GM21447 (cell line): ENCODE measurements at regions not wholly inside any gene's neighbourhood (a gene's known extent, or its start where the extent isn't known, plus 50 kb on each side); places are given as distances from the start of the nearest gene placed in this dataset.
"Not testable (repeated sequence)": the region's sequence is repeated elsewhere in the genome, so short reads cannot be mapped to it uniquely, and the experiment has no call there.

Source experiments
- ATAC-seq: cut with Tn5 transposase; IDR thresholded peaks from one replicate; pipeline ENCODE4 v1.9.1; 2021; ENCODE audit not compliant: unreplicated experiment

DNA sequence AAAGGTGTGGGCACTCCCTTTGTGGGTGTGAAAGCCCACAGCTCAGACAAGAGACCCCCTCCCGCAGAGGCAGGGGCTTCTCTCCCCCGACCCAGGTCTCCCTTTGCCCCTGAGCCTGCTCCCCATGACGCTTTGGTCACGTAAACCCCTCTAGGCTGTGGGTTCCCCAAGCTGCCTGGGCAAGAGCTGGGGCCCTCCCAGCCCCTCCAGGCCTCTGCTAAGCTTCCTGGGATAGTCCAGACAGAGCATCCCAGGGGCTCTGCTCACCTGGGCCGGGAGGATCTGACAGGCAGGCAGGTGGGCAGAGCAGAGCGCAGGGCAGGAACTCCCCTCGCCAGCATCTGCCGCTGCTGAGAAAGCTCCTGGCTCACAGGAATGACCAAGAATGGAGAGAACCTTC lies 177.3 kb downstream of the BANP start:
- ATAC-seq: no peak

DNA sequence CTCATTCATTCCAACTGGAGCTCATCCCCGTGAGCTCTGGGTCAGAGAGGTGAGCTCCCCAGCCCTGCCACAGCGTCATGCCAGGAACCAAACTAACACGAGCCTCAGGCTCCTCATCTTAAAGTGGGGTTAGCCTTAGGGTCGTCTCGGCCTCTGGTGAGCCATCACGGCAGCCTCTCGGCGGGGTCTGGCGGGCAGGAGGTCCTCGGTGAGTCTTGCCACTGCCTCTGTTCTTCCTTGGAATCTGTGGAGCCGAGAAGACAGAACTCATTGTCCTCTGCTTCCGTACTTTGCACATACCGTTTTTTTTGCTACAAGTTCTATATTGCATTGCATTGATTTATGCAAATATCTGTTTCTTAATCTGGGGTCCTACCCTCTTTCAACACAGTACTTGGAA lies 177.9 kb downstream of the BANP start:
- not testable (repeated sequence) for ATAC-seq

DNA sequence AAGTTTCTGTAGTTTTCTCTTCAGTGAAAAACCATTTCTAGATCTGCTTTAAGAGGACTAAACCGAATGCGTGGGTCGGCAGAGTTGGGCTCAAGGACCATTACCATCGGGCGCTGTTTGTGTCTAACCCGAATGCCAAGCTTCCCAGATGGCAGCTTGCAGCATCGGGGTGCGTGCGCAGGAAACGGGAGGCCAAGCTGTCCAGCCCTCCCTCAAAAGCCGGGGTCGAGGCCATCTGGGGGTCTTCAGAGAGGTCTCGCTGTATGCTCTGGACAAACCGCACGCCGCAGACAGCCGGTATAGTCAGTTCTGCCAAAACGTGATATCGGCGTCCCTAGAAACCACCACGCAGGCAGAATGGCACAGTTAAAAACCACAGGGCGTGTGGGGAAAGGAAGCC lies 178.8 kb downstream of the BANP start:
- no peak for ATAC-seq

DNA sequence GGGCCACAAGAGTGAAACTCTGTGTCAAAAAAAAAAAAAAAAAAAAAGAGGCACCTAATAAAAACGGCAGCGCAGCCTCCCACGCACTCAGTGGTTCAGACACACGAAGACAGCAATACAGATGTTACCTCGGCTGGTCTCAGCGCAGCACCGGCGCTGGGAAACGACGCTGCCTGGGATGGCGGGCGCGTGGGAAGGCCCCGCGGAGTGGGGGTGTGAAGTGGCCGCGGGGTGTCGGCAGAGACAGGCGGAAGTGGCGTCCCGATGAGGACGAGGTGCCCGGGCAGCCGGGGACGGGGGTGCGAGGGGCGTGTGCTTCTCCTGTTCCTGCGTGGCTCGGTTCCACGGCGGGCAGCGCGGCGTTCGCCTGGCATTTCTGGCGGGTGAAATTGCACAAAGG lies 179.4 kb downstream of the BANP start:
- ATAC-seq: no peak

DNA sequence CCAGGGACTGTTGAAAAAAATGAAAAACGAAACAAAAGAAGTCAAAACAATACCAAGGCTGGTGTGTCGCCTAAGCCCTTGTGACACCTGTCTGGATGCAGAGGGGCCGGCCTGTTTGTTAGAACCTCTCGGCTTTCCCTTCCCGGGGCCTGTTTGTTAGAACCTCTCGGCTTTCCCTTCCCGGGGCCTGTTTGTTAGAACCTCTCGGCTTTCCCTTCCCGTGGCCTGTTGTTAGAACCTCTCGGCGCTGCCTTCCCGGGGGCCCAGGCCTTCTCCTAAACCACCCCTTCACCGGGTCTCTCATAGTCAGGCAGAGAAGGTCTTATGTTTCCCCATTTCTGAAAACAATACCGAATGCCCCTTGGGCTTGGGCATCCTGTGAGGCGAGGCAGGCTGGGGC lies 180.0 kb downstream of the BANP start:
- no peak for ATAC-seq

DNA sequence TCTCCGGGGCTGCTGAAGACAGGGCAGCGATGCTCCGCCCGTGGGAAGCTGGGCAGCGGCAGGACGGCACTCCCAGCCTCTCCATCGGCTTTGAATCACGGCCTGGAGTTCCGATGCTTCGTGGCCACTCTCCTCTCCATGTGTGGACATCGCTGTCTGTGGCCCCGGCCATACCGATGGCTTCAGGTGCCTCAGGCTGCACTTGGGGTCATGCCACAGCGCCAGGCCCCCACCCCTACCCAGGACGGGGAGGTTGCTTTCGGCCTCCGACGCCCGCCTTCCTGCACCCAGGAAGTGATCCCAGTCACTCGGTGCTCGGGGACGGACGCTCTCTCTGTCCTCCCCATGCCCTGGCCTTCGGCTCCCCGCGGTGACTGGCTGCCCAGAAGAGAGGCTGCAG lies 180.7 kb downstream of the BANP start:
- no peak for ATAC-seq

DNA sequence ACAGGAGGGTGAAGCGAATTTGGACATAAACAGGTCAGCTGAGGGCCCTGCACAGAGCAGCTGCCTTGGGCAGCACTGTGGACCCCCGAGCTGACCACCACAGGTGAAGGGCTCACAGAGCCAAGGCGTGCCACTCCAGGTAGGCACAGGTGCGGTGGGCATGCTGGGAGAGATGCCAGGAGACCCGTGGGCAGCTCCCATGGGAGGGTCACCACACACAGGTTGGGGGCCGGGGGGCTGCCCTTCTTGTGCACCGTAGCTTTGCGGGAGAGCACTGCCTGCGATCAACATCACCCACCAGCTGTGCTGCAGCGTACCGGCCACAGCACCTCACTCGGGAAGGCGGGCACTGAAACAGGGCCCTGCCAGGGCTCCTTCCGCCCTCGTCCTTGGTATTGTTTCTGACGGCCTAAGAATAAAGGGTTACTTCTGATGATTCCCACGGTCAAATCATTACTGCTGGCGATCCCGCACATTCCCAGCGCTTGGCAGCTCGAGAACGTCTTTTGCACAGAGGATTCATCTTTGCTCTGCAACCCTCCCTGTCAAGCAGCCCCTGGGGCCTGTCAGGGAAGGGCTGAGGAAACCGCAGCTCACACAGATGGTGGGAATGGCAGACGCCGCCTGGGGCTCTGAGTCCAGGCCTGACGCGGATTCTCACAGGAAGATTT lies 181.7 kb downstream of the BANP start:
- ATAC-seq: no peak

DNA sequence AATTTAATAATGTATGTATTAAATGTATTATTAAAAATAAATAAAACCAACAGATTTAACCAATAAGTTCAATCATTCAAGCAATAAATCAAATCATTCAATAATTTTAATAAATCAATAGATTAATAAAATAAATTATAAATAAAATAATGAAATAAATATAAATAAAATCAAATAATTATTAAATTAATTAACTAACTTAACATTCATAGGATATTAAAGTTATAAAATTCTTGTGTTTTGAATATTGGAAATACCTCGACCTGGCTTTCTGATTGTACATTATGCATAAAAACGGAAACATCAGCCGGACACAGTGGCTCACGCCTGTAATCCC lies 182.2 kb downstream of the BANP start:
- no peak for ATAC-seq

DNA sequence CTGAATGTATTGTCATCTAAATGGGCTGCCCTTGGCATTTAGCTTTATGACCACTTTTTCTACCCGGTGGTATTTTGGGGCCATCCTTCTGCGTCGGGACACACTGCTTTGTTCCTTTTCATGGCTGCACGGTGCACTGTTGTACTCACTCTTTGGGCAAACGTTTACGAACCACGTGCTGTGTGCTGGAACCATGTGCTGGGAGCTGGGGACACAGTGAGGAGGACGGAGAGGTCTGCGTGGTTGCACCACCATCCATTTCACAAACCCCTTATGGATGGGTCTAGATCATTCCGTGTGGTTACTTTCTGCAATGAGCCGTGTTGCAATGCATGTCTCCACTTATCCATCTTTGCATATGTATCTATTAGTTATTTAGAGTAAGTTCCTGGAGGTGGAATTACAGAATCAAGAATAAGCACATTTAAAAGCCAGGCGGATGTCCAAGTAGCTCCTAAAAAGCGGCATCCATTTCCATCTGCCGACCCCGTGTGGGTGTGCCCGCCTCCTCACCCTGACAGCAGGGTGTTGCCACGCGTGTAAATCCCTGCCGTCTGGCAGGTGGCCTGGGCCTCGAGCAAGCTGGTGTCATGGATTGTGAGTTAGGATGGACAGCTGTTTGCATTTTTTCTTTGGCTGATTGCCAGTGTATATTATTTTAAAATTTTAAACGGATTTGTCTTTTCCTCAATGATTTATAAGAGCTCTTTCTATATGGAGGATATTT lies 183.1 kb downstream of the BANP start:
- not testable (repeated sequence) for ATAC-seq

DNA sequence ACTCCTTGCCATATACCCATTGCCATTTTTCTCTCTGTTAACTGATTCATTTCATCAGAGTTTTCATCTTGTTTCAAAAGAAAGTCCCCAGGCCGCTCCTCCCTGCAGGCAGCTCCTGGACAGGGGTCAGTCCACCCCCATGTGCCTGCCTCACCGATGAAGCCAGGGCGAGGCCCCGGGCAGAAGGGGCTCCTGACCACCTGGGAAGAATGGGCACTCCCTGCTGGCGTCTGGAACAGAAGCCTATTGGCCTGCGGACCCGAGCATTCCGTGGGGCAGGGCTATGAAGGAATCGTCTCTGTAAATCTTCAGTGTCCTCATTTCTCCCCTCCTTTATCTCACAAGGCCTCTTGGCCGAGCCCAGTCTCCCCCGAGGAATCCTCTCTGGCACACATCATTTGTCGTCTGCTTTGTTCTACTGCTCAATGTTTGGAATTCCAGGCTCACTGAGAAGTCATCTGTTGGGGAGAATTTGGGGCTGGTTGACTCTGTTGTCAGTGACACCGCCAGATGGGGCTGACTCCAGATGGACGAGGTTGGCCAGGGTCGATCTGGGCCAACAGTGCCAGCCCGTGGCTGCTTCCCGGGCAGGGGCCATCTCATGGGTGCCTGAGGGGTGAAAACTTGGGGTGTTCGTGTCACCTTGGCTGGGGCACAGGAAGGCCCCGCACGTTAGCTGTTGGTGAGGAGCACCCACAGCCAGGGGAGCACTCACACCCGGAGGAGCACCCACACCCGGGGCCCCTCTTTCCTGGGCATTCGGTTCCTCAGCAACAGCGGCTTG lies 183.9 kb downstream of the BANP start:
- ATAC-seq: not testable (repeated sequence)

DNA sequence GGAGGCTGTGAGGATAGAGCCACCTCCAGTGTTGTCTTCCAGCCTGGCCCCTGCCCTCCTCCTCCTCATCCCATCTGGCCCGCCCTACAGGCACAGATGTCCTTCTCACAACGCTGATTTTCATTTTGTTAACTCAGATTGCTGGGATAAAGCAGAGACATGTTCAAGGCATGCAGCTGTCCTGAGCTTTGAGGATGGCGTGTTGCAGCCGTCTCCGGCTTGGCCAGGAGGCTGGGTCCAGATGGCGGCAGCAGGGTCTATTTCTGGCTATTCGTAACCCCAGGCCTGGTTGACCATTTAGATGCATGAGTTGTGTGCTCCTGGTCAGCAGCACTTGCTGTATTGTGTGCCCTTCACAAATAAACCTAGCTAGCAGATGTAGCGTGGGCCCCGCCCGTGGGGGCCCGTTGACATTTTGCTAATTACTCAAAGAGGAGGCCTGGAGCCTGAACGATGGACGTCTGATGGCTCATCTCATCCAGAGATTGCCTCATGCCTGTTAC lies 185.0 kb downstream of the BANP start:
- not testable (repeated sequence) for ATAC-seq

DNA sequence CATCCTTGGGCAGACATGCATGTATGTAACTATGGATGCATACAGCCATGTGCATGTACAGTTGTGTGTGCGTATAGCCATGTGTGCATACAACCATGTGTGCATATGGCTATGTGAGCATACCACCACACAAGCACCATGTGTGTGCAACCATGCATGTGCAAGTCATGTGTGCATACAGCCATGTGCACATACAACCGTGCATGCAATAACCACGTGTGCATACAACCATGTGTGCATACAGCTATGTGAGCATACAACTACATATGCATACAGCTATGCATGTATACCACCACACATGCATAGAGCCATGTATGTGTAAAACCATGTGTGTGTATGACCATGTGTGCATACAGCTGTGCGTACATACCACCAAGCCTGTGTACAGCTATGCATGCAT lies 185.7 kb downstream of the BANP start:
- ATAC-seq: not testable (repeated sequence)

DNA sequence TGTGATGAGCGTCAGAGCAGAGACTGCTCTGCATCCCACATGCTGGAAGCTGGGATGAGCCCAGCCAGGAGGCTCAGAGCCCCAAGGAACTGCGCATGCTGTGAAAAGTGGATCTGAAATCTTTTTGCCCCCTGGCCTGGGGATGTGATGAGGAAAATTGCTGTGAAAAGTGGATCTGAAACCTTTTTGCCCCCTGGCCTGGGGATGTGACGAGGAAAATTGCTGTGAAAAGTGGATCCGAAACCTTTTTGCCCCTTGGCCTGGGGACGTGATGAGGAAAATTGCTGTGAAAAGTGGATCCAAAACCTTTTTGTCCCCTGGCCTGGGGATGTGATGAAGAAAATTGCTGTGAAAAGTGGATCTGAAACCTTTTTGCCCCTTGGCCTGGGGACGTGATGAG lies 187.9 kb downstream of the BANP start:
- not testable (repeated sequence) for ATAC-seq

DNA sequence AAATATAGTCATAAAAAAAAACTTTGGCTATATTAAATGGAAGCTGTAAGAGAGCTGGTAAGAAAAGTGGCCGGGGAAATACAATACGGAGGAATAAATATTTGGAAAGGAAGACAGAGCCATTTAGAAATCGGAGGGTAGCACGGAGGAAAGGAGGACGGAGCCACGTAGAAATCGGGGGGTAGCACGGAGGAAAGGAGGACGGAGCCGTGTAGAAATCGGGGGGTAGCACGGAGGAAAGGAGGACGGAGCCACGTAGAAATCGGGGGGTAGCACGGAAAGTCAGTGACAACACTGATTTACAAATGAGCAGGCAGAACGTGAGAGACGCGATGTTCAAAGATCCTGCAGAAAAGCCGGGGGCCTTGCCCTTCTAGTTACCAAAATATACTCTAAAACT lies 189.0 kb downstream of the BANP start:
- ATAC-seq: not testable (repeated sequence)

DNA sequence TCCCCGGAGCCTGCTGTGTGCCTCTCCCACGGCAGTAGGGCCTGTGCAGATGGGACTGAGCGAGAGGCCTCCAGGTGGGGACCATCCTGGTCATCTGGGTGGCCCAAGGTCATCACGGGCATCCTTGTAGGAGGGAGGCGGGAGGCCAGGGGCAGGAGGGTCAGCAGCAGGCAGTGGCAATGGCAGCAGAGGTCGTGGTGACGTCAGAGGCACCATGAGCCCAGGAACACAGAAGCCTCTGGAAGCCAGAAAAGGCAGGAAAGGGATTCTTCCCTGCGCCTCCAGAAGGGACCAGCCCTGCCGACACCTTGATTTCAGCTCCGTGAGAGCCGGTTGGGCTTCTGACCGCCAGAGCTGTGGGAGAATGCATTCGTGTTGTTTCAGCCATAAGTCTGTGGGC lies 190.3 kb downstream of the BANP start:
- ATAC-seq: no peak

DNA sequence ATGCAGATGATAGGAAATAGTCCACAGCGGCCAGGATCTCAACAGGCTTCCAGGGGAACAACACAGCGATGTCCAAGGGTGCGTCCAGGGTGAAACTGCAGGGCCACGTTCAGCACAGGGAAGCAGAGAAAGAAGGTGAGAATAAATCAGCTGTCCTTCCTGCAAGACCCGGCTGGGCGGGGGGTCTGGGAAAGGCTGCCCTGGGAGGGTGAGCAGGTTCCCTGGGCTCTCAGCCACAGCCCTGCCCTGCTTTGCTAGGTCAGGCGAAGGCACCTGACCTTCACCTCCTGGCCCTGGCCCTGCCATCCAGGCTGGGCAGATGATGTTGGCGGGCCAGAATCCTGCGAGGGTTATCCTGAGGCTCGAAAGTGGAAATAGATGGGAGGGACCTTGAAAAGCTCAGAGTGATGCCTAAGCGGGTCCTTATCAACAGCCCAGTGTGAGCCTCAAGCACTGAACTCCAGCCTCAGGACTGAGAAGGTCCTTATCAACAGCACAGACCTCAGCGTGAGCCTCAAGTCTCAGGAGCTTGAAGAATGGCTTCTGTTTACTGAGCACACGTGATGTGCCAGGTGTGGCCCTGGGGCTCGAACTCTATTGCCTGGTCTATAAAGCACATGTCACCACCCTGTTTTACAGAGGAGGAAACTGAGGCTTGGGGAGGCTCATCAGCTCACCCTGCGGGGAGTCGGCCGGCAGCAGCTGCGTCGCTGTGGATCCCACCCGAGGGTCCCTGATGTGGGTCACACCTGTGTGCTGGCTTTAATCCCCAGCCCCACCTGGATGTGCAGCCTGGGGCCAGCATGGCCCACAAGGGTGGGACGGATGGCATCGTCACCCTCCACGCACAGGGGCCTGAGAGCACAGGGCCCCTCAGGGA lies 191.1 kb downstream of the BANP start:
- ATAC-seq: not testable (repeated sequence)

DNA sequence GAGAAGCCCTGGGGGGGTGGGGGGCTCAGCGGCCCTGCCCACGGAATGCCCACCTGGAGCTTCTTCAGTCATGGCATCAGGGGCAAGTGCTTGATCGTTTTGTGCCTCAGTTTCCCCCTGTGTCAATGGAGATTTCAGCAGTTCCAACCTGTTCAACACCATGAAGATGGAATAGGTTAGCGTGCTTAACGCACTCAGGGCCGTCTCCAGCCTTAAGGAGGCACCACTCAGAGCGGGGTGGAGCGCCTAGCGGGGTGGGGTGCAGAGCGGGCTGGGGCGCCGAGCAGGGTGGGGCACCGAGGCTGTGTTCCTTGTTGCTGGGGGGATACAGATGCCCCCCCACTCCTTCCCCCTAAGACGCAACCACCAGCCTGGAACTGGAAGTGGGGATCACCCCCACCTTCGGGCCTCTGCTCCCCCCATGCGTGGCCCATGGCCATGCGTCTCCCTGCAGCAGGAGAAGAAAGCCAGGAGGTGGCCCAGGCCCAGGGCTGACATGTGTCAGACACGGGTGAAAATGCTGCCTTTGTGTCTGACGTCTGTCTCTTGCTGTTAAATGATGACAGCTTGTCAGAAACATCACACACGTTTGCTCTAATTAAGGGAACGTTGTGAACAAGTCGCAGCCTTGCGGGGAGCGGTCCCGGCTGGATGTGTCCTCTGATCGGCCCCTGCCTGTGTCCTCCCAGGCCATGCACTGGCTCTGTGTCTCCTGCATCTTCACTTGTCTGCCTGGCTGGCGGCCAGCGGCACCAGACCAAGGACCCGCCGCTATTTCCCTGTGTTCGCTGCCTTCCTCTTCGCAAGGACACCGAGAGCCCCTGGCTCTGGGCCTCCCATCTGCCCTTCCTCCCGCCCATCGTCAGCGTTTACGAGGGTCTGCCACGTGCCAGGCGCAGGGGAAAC lies 192.1 kb downstream of the BANP start:
- not testable (repeated sequence) for ATAC-seq

DNA sequence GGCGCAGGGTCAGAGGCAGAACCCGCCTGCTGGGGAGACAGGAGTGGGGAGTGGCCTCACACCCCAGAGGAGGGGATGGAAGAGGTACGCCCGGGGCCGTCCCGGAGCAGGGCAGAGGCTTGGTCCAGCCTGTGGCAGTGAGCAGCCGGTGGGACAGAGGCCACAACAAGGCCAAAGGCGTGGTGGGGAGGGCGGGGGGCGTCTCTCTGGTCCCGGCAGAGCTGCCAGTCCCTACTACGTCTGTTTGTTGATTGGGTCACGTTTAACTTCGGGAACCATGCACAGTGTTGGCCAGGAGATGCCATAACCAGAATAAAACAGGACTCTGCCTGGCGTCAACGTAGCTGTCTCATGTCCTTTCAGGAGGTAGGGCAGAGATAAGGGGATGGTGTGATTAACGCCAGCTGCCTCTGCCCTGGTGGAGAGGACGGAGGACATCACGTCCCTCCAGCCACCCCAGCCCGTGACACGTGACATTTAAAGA lies 192.8 kb downstream of the BANP start:
- no peak for ATAC-seq

DNA sequence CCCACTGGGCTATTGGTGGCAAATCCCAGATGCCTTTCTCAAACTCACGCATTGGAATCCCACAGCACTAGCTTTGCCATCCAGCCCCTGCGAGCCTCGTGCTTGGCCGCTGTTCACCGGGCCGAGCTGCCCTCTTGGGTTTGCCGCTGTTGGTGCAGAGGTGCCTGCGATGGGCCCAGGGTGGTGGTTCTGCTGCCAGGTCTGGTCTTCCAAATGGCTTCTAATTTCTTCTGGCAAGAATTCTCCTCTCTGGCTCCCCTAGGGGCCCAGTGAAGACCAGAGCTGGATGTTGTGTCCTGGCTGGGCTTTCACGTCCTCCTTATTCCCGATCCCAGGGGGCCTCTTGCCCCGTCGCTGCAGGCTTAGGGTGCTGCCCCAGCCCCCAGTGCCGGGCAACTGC lies 194.1 kb downstream of the BANP start:
- ATAC-seq: not testable (repeated sequence)
